ENCODE measurements at regions not wholly inside any gene's neighbourhood (a gene's known extent, or its start where the extent isn't known, plus 50 kb on each side); places are given as distances from the start of the nearest gene placed in this dataset.
"Not testable (repeated sequence)": the region's sequence is repeated elsewhere in the genome, so short reads cannot be mapped to it uniquely, and the experiment has no call there.

- no peak for DNase-seq
Observed at GRCh38 chr19:28296506-28296905, 916.4 kb downstream of the UQCRFS1 start.

DNA sequence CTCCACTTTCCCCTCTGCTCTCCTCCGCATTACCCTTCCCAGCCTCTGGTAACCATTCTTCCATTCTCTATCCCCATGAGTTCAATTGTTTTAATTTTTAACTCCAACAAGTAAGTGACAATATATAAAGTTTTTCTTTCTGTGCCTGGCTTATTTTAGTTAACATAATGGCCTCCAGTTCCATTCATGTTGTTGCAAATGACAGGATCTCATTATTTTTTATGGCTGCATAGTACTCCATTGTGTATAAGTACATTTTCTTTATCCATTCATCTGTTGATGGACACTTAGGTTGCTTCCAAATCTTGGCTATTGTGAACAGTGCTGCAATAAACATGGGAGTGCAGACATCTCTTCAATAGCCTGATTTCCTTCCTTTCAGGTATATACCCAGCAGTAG is 918.0 kb downstream of the UQCRFS1 start:
- not testable (repeated sequence) for DNase-seq

- no peak for DNase-seq
Observed at GRCh38 chr19:28294395-28294794, 918.6 kb downstream of the UQCRFS1 start.

GRCh38 chr19:28293685-28294084 is 919.3 kb downstream of the UQCRFS1 start:
- DNase-seq: no peak

- no peak for DNase-seq
Observed at GRCh38 chr19:28292822-28293500, 920.0 kb downstream of the UQCRFS1 start.

DNA sequence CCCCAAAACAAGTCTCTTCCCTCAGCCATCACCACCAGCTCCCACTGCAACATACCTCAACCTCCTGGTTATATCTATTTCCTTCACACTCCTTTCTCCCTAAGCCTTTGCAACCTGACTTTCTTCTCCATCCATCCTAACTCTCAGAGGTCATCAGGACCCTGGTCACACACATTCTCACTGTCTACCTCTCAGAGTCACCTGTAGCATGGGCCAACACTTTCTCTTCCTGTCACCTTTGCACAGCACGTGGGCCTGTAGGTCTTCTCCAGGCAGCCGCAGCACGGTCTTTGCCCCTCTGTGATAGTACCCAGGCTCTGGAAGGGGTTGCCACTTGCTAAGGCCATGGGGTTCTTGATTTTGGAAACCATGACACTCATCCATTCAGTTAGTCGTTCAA is 921.1 kb downstream of the UQCRFS1 start:
- no peak for DNase-seq

GRCh38 chr19:28290963-28291657 is 921.8 kb downstream of the UQCRFS1 start:
- no peak for DNase-seq

GRCh38 chr19:28289295-28290063 is 923.5 kb downstream of the UQCRFS1 start:
- no peak for DNase-seq

GRCh38 chr19:28288572-28289264 is 924.2 kb downstream of the UQCRFS1 start:
- no peak for DNase-seq

DNA sequence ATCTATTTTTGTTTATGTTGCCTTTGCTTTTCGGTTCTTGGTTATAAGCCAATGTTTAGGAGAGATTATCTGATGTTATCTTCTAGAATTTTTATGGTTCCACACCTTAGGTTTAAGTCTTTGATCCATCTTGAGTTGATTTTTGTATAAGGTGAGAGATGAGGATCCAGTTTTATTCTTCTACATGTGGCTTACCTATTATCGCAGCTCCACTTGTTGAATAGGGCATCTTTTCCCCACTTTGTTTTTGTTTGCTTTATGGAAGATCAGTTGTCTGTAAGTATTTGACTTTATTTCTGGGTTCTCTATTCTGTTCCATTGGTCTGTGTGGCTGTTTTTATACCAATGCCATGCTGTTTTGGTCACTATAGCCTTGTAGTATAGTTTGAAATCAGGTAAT is 927.0 kb downstream of the UQCRFS1 start:
- DNase-seq: no peak

DNA sequence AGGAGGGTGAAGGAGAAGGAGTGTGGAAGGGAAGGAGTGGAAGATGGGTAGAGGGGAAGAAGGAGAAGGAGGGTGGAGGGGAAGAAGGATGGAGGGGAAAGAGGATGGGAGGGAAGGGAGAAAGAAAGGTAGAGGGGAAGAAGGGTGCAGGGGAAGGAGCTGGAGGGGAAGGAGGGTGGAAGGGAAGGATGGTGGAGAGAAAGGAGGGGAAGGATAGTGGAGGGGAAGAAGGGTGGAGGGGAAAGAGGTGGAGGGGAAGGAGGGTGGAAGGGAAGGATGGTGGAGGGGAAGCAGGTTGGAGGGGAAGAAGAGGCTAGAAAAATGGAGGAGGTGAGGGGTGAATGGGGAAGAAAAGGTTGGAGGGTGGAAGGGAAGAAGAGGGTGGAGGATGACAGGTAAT is 927.9 kb downstream of the UQCRFS1 start:
- no peak for DNase-seq

DNA sequence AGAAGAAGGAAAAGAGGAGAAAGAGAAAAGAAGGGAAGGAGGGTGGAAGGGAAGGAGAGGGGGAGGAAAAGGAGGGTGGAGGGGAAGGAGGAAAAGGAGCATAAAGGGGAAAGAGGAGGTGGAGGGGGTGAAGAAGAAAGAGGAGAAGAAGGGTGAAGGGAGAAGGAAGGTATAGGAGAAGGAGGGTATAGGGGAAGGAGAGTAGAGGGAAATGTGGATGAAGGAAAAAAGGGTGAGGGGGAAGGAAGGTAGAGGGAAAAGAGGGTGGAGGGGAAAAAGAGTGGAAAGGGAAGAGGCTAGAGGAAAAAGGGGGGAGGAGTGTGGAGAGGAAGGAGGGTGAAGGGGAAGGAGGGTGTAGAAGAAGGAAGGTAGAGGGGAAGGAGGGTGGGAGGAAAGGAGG is 928.6 kb downstream of the UQCRFS1 start:
- DNase-seq: no peak

DNA sequence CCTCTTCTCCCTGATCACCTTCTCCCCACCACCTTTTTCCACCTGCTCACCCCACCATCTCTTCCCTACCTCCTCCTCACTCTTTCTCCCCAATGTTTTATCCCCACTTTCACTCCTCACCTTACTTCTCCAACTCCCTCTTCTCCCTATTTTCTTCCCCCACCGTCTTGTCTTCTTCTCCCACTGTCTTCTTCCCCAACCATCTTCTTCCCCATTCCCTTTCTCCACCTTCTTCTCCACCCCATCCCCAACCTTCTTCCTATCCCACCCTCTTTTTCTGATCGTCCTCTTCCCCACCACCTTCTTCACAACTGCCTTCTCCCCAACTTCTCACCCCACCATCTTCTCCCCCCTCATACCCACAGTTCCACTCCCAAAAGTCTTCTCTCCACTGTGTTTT is 929.4 kb downstream of the UQCRFS1 start:
- DNase-seq: no peak

GRCh38 chr19:28281676-28282075 is 931.3 kb downstream of the UQCRFS1 start:
- no peak for DNase-seq

DNA sequence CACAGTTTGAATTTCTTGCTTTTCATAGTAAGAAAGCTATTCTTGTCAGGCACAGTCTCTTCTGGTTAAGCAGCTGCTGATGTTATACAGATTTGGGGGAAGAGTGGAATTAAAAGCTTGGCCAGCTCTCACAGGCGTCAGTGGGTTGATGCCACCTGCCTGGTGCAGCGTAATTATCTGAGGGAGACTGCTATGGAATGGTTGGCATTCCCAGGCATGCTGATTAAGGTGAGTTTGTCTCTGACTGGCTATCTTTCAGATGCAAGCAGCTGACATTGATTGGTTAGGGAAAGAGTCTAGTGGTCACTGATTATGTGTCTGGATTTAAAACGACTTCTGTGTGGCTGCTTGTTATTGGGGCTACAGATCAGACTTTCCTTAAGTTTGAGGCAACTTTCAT is 948.4 kb downstream of the UQCRFS1 start:
- no peak for DNase-seq

DNA sequence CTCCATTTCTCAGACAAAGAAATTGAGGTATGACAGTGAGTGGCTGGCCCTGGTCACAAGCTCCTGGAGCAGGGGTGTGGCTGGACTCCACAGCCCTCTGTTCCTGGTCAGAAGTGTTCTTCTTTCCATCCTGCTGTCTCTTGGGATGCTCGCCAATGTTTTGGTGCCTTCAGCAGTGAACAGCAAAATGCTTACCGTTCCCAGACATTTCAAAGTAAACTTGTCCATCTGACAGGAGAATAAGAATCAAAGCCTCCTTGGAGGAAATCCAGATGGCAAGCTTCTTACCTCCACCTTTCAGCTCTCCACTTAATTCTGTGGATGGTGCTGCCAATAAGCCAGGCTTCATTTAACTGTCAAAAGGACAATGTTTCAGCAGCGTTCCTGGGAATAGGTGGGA is 954.1 kb downstream of the UQCRFS1 start:
- no peak for DNase-seq

DNA sequence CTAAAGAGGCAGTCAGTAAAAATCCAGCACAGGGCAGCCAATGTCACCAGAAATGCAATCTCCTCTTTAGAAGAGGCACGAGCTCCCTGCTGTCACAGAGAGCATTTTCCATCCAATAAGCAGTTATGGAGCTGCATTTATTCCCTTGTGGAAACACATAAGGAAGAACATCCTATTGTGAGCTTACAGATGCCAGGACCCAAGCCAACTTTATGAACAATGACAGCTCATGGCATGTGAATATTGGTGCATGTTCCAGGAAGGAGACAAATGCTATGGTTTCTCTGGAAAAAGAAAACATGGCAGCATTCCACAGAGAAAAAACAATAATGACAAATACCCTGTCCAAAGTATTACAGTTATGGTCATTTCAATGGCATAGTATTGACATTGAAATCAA is 955.6 kb downstream of the UQCRFS1 start:
- DNase-seq: no peak

- no peak for DNase-seq
Observed at GRCh38 chr19:28247243-28247642, 965.7 kb downstream of the UQCRFS1 start.

GRCh38 chr19:28245937-28246336 is 967.0 kb downstream of the UQCRFS1 start:
- no peak for DNase-seq

- DNase-seq: no peak
Observed at GRCh38 chr19:28244966-28245365, 968.0 kb downstream of the UQCRFS1 start.

- DNase-seq: no peak
Observed at GRCh38 chr19:28242317-28242927, 970.5 kb downstream of the UQCRFS1 start.

GRCh38 chr19:28239270-28239669 is 973.7 kb downstream of the UQCRFS1 start:
- no peak for DNase-seq

DNA sequence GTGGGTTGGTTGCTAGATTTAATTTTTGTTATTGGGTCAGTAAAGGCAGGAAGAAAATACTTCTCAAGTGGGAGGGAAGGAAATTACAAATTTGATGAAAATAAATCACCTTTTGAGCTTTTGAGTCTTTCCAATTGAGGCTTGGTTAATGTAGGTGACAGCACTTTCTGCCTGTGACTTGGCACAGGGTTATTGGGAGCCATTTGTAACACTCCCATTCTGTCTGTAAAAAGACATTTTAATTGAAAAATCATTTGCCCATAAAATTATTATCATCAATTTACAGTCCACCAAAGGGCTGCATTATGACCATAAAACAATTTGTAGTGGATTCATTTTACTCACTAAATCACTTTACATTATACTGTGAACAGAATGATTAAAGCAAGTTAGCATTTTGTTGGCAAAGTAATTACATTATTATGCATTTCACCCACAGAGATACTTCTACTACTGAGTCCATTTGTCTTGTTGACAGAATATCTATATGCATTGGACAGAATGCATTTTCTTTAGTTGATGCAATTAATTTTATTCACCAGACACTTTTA is 974.6 kb downstream of the UQCRFS1 start:
- DNase-seq: no peak
